HG02759 (cell line): ENCODE measurements at regions not wholly inside any gene's neighbourhood (a gene's known extent, or its start where the extent isn't known, plus 50 kb on each side); places are given as distances from the start of the nearest gene placed in this dataset.

ENCODE experiments used
- ATAC-seq: cut with Tn5 transposase; IDR thresholded peaks from one replicate; pipeline ENCODE4 v1.9.1; 2021; ENCODE audit warnings: mild to moderate bottlenecking, moderate library complexity; ENCODE audit not compliant: unreplicated experiment

DNA sequence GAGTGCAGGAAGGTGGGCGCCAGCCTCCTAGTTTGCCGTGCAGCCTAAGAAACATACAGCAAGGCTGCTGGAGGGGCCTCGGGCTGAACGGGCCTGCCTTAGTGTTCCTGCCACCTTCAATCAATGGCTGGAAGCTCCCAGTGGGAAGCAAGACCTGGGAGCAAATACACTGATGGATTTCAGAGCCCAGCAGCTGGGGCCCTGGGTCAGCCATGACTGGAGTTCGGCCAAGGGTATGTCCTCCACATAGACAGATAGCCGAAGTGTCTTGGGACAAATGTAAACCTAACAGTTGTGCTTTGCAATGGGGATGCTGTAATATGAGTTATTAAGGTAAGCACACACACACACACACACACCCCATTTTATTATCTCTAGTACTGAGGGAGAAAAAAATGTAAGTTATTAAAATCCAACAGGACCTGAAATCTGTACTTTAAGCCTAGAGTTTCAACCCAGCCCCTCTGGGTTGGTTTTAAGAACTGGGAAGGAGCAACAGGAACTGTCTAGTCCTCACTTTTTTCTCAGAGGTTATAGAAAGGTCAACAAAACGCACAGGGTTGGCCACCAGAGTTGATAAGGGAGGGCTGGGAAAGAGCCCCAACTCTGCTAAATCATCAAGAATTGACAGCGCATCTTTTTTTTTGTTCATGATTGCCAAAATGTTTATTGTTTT lies 50.0 kb upstream of the CELF2 start:
- no peak for ATAC-seq
